ENCODE measurements at regions not wholly inside any gene's neighbourhood (a gene's known extent, or its start where the extent isn't known, plus 50 kb on each side); places are given as distances from the start of the nearest gene placed in this dataset.

GRCh38 chr4:181272422-181272821, 970.8 kb upstream of the TENM3 start:
- Histone ChIP-seq H3K36me3 (ENCODE audit: insufficient read depth, low read length) (no peaks in the 10 kb centered on the region), H4K20me1 (ENCODE audit: insufficient read depth, low read length) (no peaks in the 10 kb centered on the region), H3K4me2 (ENCODE audit: insufficient read depth, low read length) (no peak overlapping the region), H3K79me2 (ENCODE audit: insufficient read depth, low read length) (no peaks in the 10 kb centered on the region), H3K4me3 (ENCODE audit: low read depth in 1 of 2, low read length in 2 of 2) (no peak overlapping the region), H3K27ac (ENCODE audit: low read length) (no peak overlapping the region), H3K4me1 (ENCODE audit: insufficient read depth, low read length) (no peaks in the 10 kb centered on the region), H2AFZ (ENCODE audit: low read depth, low read length) (no peak overlapping the region), H3K9me3 (ENCODE audit: insufficient read depth, low read length, severe bottlenecking) (no peaks in the 10 kb centered on the region), H3K27me3 (ENCODE audit: insufficient read depth, low read length, poor library complexity) (no peaks in the 10 kb centered on the region), H3K9ac (ENCODE audit: low read depth, low read length) (no peak overlapping the region)
- ATAC-seq (ENCODE audit: insufficient read depth, low read depth) (no peak), DNase-seq (no peak)
- TF ChIP-seq EZH2 (IDR thresholded peaks at IDR 0.05; ENCODE audit: borderline replicate concordance, low read depth, low read length, severe bottlenecking) (no peak), CTCF (IDR thresholded peaks at IDR 0.05; ENCODE audit: borderline replicate concordance, extremely low read depth, low read length, poor library complexity, severe bottlenecking) (no peak)

GRCh38 chr4:181278941-181279340, 964.3 kb upstream of the TENM3 start:
- Histone ChIP-seq H3K9me3 (ENCODE audit: insufficient read depth, low read length, severe bottlenecking) (no peaks in the 10 kb centered on the region), H3K27ac (ENCODE audit: low read length) (no peak overlapping the region), H2AFZ (ENCODE audit: low read depth, low read length) (no peak overlapping the region), H3K4me2 (ENCODE audit: insufficient read depth, low read length) (no peak overlapping the region), H3K79me2 (ENCODE audit: insufficient read depth, low read length) (no peaks in the 10 kb centered on the region), H3K9ac (ENCODE audit: low read depth, low read length) (no peak overlapping the region), H3K4me3 (ENCODE audit: low read depth in 1 of 2, low read length in 2 of 2) (no peak overlapping the region), H3K27me3 (ENCODE audit: insufficient read depth, low read length, poor library complexity) (no peaks in the 10 kb centered on the region), H3K36me3 (ENCODE audit: insufficient read depth, low read length) (no peaks in the 10 kb centered on the region), H3K4me1 (ENCODE audit: insufficient read depth, low read length) (no peaks in the 10 kb centered on the region), H4K20me1 (ENCODE audit: insufficient read depth, low read length) (no peaks in the 10 kb centered on the region)
- DNase-seq (no peak), ATAC-seq (ENCODE audit: insufficient read depth, low read depth) (no peak)
- TF ChIP-seq EZH2 (IDR thresholded peaks at IDR 0.05; ENCODE audit: borderline replicate concordance, low read depth, low read length, severe bottlenecking) = no peak
- TF ChIP-seq CTCF (IDR thresholded peaks at IDR 0.05; ENCODE audit: borderline replicate concordance, extremely low read depth, low read length, poor library complexity, severe bottlenecking) = no peak

- no peak overlapping the region for H3K9ac ChIP-seq (ENCODE audit: low read depth, low read length)
- TF ChIP-seq CTCF (IDR thresholded peaks at IDR 0.05; ENCODE audit: borderline replicate concordance, extremely low read depth, low read length, poor library complexity, severe bottlenecking) (no peak), EZH2 (IDR thresholded peaks at IDR 0.05; ENCODE audit: borderline replicate concordance, low read depth, low read length, severe bottlenecking) (no peak)
- no peaks in the 10 kb centered on the region for H3K27me3 ChIP-seq (ENCODE audit: insufficient read depth, low read length, poor library complexity)
- H3K4me1 ChIP-seq (ENCODE audit: insufficient read depth, low read length) = no peaks in the 10 kb centered on the region
- H3K9me3 ChIP-seq (ENCODE audit: insufficient read depth, low read length, severe bottlenecking) = no peaks in the 10 kb centered on the region
- no peak for ATAC-seq (ENCODE audit: insufficient read depth, low read depth)
- no peaks in the 10 kb centered on the region for H3K79me2 ChIP-seq (ENCODE audit: insufficient read depth, low read length)
- H4K20me1 ChIP-seq (ENCODE audit: insufficient read depth, low read length) = no peaks in the 10 kb centered on the region
- no peak overlapping the region for H2AFZ ChIP-seq (ENCODE audit: low read depth, low read length)
- no peak overlapping the region for H3K4me3 ChIP-seq (ENCODE audit: low read depth in 1 of 2, low read length in 2 of 2)
- no peak overlapping the region for H3K4me2 ChIP-seq (ENCODE audit: insufficient read depth, low read length)
- H3K36me3 ChIP-seq (ENCODE audit: insufficient read depth, low read length) = no peaks in the 10 kb centered on the region
- H3K27ac ChIP-seq (ENCODE audit: low read length) = no peak overlapping the region
- DNase-seq = no peak
Measured at GRCh38 chr4:181281451-181281850, 961.8 kb upstream of the TENM3 start.

- H3K79me2 ChIP-seq (ENCODE audit: insufficient read depth, low read length) = no peaks in the 10 kb centered on the region
- H3K9me3 ChIP-seq (ENCODE audit: insufficient read depth, low read length, severe bottlenecking) = no peaks in the 10 kb centered on the region
- H3K4me1 ChIP-seq (ENCODE audit: insufficient read depth, low read length) = no peaks in the 10 kb centered on the region
- no peak for ATAC-seq (ENCODE audit: insufficient read depth, low read depth)
- H3K4me3 ChIP-seq (ENCODE audit: low read depth in 1 of 2, low read length in 2 of 2) = no peak overlapping the region
- no peak overlapping the region for H3K27ac ChIP-seq (ENCODE audit: low read length)
- no peaks in the 10 kb centered on the region for H4K20me1 ChIP-seq (ENCODE audit: insufficient read depth, low read length)
- TF ChIP-seq EZH2 (IDR thresholded peaks at IDR 0.05; ENCODE audit: borderline replicate concordance, low read depth, low read length, severe bottlenecking) (no peak), CTCF (IDR thresholded peaks at IDR 0.05; ENCODE audit: borderline replicate concordance, extremely low read depth, low read length, poor library complexity, severe bottlenecking) (no peak)
- no peak overlapping the region for H3K4me2 ChIP-seq (ENCODE audit: insufficient read depth, low read length)
- H3K36me3 ChIP-seq (ENCODE audit: insufficient read depth, low read length) = no peaks in the 10 kb centered on the region
- no peak overlapping the region for H3K9ac ChIP-seq (ENCODE audit: low read depth, low read length)
- no peak for DNase-seq
- no peaks in the 10 kb centered on the region for H3K27me3 ChIP-seq (ENCODE audit: insufficient read depth, low read length, poor library complexity)
- no peak overlapping the region for H2AFZ ChIP-seq (ENCODE audit: low read depth, low read length)
Measured at GRCh38 chr4:181289198-181289597, 954.0 kb upstream of the TENM3 start.
